22Rv1 (cell line): ENCODE measurements at regions not wholly inside any gene's neighbourhood (a gene's known extent, or its start where the extent isn't known, plus 50 kb on each side); places are given as distances from the start of the nearest gene placed in this dataset.

Experiments used
- H3K27ac ChIP-seq: fragments of 450-650 bp; 2 replicates; pipeline ENCODE4 v1.5.1; 2017
- CTCF ChIP-seq: fragments of 450-650 bp; IDR thresholded peaks from 2 replicates; pipeline ENCODE4 v1.5.1; 2017; ENCODE audit warnings: mild to moderate bottlenecking
- ZFX ChIP-seq: fragments of 450-650 bp; IDR thresholded peaks from 2 replicates; pipeline ENCODE4 v1.6.1; 2017; ENCODE audit warnings: antibody characterized with exemption, borderline replicate concordance

- no peak overlapping the region for H3K27ac ChIP-seq
- no peak for TF ChIP-seq CTCF
- TF ChIP-seq ZFX: no peak
Measured at GRCh38 chr11:97610000-97610399, 1220.2 kb downstream of the JRKL start.

- H3K27ac ChIP-seq: no peak overlapping the region
- no peak for TF ChIP-seq ZFX
- TF ChIP-seq CTCF: no peak
Measured at GRCh38 chr11:97610854-97611253, 1221.0 kb downstream of the JRKL start.

- no peak overlapping the region for H3K27ac ChIP-seq
- TF ChIP-seq CTCF (no peak), ZFX (no peak)
Measured at GRCh38 chr11:97611345-97611744, 1221.5 kb downstream of the JRKL start.

GRCh38 chr11:97614606-97615005 lies 1224.8 kb downstream of the JRKL start:
- H3K27ac ChIP-seq: no peak overlapping the region
- TF ChIP-seq CTCF (no peak), ZFX (no peak)

- no peak for TF ChIP-seq CTCF
- TF ChIP-seq ZFX: no peak
- no peak overlapping the region for H3K27ac ChIP-seq
Measured at GRCh38 chr11:97615546-97615945, 1225.7 kb downstream of the JRKL start.

GRCh38 chr11:97617031-97617430 lies 1227.2 kb downstream of the JRKL start:
- H3K27ac ChIP-seq: no peak overlapping the region
- TF ChIP-seq CTCF (no peak), ZFX (no peak)

- TF ChIP-seq ZFX: no peak
- TF ChIP-seq CTCF: no peak
Measured at GRCh38 chr11:97620007-97620406, 1230.2 kb downstream of the JRKL start.

More at GRCh38 chr11:97620007-97620406, 1230.2 kb downstream of the JRKL start:
- H3K27ac ChIP-seq: no peak overlapping the region
